Left lung (tissue), 4 donors: ENCODE measurements at regions not wholly inside any gene's neighbourhood (a gene's known extent, or its start where the extent isn't known, plus 50 kb on each side); places are given as distances from the start of the nearest gene placed in this dataset.
A peak's percentile ranks its signal among the peaks of the same experiment; 100 is the strongest.

Experiments used
- ATAC-seq: fragments of 200-7000 bp; cut with Tn5 transposase; one replicate; pipeline ENCODE4 v1.9.1; 2020; ENCODE audit warnings: moderate library complexity
- DNase-seq, 4 donors: peaks; one replicate each; pipeline ENCODE4 v3.0.0-alpha.2; 2013 to 2020
- H3K27ac ChIP-seq, 2 donors: fragments of 200-600 bp; sonication (generic) in 1 of 2; one replicate each; pipeline versions ENCODE4 v1.5.0 to v1.8.0; 2020 to 2021
- H3K27me3 ChIP-seq, 2 donors: fragments of 200-600 bp; sonication (generic) in 1 of 2; one replicate each; pipeline versions ENCODE4 v1.5.0 to v1.8.0; 2020 to 2021
- H3K36me3 ChIP-seq, 2 donors: fragments of 200-600 bp; sonication (generic) in 1 of 2; one replicate each; pipeline versions ENCODE4 v1.5.0 to v1.8.0; 2020 to 2021
- H3K4me1 ChIP-seq, 2 donors: fragments of 200-600 bp; one replicate each; pipeline ENCODE4 v1.8.0; 2021
- H3K4me3 ChIP-seq, 2 donors: fragments of 200-600 bp; sonication (generic) in 1 of 2; one replicate each; pipeline versions ENCODE4 v1.5.0 to v1.8.0; 2020 to 2021; ENCODE audit warnings: mild to moderate bottlenecking in 1 of 2
- H3K9me3 ChIP-seq, 2 donors: fragments of 200-600 bp; sonication (generic) in 1 of 2; one replicate each; pipeline versions ENCODE4 v1.5.0 to v1.8.0; 2020 to 2021
- CTCF ChIP-seq, 2 donors: fragments of 200-600 bp; sonication (generic) in 1 of 2; IDR thresholded peaks; one replicate each; pipeline versions ENCODE4 v1.5.0 to v1.8.0; 2021; ENCODE audit warnings: antibody characterized with exemption in 2 of 2
- intact Hi-C, 2 donors: fragments of 100-400 bp; cut with DNase I; formaldehyde crosslinking; loops; one replicate each; pipeline versions ENCODE4 v1.11.2 to v1.14.2; 2022
- donor health status: DM: no; HTN: yes; CAD: no.
- donor health status: DM: no; HTN: no; CAD: no.

DNA sequence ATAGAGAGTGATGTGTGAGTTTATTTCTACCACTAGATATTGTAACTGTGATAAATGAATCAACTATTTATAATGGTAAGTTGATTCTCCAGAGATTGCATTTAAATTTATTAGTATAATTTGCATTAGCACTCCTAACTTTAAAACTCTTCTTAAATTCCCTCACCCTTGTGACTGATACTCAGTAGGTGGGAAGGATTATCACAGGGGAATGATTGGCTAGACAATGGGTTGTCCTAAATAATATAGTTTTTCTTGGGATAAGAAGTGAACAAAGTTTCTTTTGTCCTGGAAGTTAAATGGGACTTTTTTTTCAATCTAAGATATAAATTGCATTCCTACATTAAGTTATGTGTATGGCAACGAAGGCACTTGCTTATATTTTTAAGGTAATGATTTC, 169.2 kb upstream of the PITX2 start:
- DNase-seq (no peak), ATAC-seq (no peak)
- H3K9me3 ChIP-seq: no peaks in the 10 kb centered on the region
- no peaks in the 10 kb centered on the region for H3K36me3 ChIP-seq
- intact Hi-C loops: no loop called here
- H3K4me3 ChIP-seq: no peak overlapping the region
- no peak overlapping the region for H3K27ac ChIP-seq
- no peak for TF ChIP-seq CTCF (IDR thresholded peaks at IDR 0.05)
- H3K27me3 ChIP-seq: no peaks in the 10 kb centered on the region
- no peaks in the 10 kb centered on the region for H3K4me1 ChIP-seq

GRCh38 chr4:110793381-110793801, 170.5 kb upstream of the PITX2 start:
- Histone ChIP-seq H3K36me3 (no peaks in the 10 kb centered on the region), H3K27me3 (no peaks in the 10 kb centered on the region), H3K9me3 (no peaks in the 10 kb centered on the region), H3K4me3 (no peak overlapping the region), H3K27ac (no peak overlapping the region), H3K4me1 (no peaks in the 10 kb centered on the region)
- TF ChIP-seq CTCF (IDR thresholded peaks at IDR 0.05): no peak
- DNase-seq (no peak), ATAC-seq (no peak)
- intact Hi-C loops: no loop called here

DNA sequence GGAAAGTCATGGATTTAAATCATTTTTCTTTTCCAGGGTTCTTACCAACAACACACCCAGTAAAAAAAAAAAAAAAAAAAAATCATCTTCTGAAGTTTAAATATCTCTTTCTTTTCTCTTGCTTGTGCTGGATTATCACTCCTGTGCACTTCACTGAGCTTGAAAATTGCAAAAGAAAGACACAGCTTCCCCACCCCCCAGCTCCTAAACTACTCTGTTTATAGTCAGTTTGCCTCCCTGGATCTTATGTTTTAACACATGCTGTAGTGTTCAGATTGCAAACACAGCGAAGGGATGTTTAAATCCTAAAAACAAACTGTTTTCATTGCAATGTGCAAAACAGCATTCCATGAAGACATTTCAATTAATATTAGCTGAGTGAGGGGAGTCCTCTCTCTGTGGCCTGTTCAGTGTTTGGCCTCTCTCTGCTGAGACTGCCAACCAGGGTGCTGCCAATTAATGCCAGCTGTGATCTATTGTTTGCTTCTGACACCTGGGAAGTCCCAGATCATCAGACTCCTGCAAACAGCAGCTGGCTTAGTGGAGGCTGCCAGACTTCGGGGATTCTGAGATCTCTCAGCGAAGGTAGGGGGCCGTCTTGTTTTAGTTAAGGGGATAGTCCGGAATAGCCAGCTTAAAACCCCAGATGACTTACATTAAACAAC, 171.1 kb upstream of the PITX2 start:
- no peak for TF ChIP-seq CTCF (IDR thresholded peaks at IDR 0.05)
- no peaks in the 10 kb centered on the region for H3K9me3 ChIP-seq
- H3K27me3 ChIP-seq: no peaks in the 10 kb centered on the region
- no peak for ATAC-seq
- H3K4me3 ChIP-seq: no peak overlapping the region
- intact Hi-C loops: no loop called here
- no peaks in the 10 kb centered on the region for H3K4me1 ChIP-seq
- H3K36me3 ChIP-seq: no peaks in the 10 kb centered on the region
- no peak overlapping the region for H3K27ac ChIP-seq
- peak in 2 of 4 donors; percentile 3 to 24 for DNase-seq

- Histone ChIP-seq H3K4me3 (no peak overlapping the region), H3K36me3 (no peaks in the 10 kb centered on the region), H3K27me3 (no peaks in the 10 kb centered on the region), H3K4me1 (no peaks in the 10 kb centered on the region), H3K27ac (no peak overlapping the region), H3K9me3 (no peaks in the 10 kb centered on the region)
- no peak for TF ChIP-seq CTCF (IDR thresholded peaks at IDR 0.05)
- DNase-seq (no peak), ATAC-seq (no peak)
- intact Hi-C loops: no loop called here
Measured at GRCh38 chr4:110795971-110796370, 173.1 kb upstream of the PITX2 start.

DNA sequence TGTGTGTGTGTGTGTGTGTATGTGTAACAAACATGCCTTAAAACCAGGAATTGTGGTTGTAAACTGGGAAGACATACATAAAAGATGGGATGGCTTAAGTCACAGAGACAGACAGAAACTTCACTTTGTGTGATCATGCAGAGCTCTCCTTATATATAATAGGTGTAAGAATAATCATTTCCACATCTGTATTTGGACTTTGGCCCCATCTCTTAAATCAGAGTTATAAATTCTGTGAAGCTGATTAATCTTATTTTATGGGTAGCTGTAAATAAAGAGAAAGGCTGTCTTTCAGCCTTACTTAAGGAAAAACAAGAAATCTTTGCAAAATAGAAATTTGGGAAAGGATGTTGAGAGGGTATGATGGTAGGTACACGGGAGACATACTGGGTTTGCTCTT, 174.6 kb upstream of the PITX2 start:
- no peaks in the 10 kb centered on the region for H3K36me3 ChIP-seq
- H3K4me1 ChIP-seq: no peaks in the 10 kb centered on the region
- no peaks in the 10 kb centered on the region for H3K9me3 ChIP-seq
- ATAC-seq (no peak), DNase-seq (no peak)
- H3K27ac ChIP-seq: no peak overlapping the region
- H3K4me3 ChIP-seq: no peak overlapping the region
- intact Hi-C loops: no loop called here
- no peaks in the 10 kb centered on the region for H3K27me3 ChIP-seq
- TF ChIP-seq CTCF (IDR thresholded peaks at IDR 0.05): no peak
